Occipital lobe (tissue), 1 donor: ENCODE measurements at regions not wholly inside any gene's neighbourhood (a gene's known extent, or its start where the extent isn't known, plus 50 kb on each side); places are given as distances from the start of the nearest gene placed in this dataset.

ENCODE experiments used
- DNase-seq: peaks from one replicate; lab custom pipeline; 2025; lab: John Stamatoyannopoulos, UW

- DNase-seq = no peak
These were observed 74.0 kb upstream of the SEPTIN5 start for GRCh38 chr22:19640306-19640705.

GRCh38 chr22:19641254-19641982, 72.9 kb upstream of the SEPTIN5 start:
- no peak for DNase-seq

GRCh38 chr22:19641983-19642451, 72.3 kb upstream of the SEPTIN5 start:
- no peak for DNase-seq

- DNase-seq = no peak
These were observed 70.6 kb upstream of the SEPTIN5 start for GRCh38 chr22:19643448-19644313.

- DNase-seq = no peak
These were observed 69.7 kb upstream of the SEPTIN5 start for GRCh38 chr22:19644314-19645223.

- DNase-seq = no peak
These were observed 68.9 kb upstream of the SEPTIN5 start for GRCh38 chr22:19645391-19645790.

- DNase-seq = no peak
These were observed 68.4 kb upstream of the SEPTIN5 start for GRCh38 chr22:19645905-19646304.

GRCh38 chr22:19646383-19646782, 67.9 kb upstream of the SEPTIN5 start:
- no peak for DNase-seq

GRCh38 chr22:19648419-19648929, 65.8 kb upstream of the SEPTIN5 start:
- no peak for DNase-seq

GRCh38 chr22:19652316-19652715, 62.0 kb upstream of the SEPTIN5 start:
- DNase-seq = no peak

GRCh38 chr22:19654338-19654987, 59.8 kb upstream of the SEPTIN5 start:
- no peak for DNase-seq

- no peak for DNase-seq
These were observed 58.9 kb upstream of the SEPTIN5 start for GRCh38 chr22:19655399-19655798.

GRCh38 chr22:19656541-19657251, 57.6 kb upstream of the SEPTIN5 start:
- no peak for DNase-seq

GRCh38 chr22:19657252-19658056, 56.8 kb upstream of the SEPTIN5 start:
- no peak for DNase-seq

GRCh38 chr22:19658057-19658966, 56.0 kb upstream of the SEPTIN5 start:
- no peak for DNase-seq

- DNase-seq = no peak
These were observed 55.1 kb upstream of the SEPTIN5 start for GRCh38 chr22:19658967-19659804.

- DNase-seq = no peak
These were observed 54.4 kb upstream of the SEPTIN5 start for GRCh38 chr22:19659805-19660345.
